Lung (tissue), 11 donors: ENCODE measurements at regions not wholly inside any gene's neighbourhood (a gene's known extent, or its start where the extent isn't known, plus 50 kb on each side); places are given as distances from the start of the nearest gene placed in this dataset.
"Not testable (repeated sequence)": the region's sequence is repeated elsewhere in the genome, so short reads cannot be mapped to it uniquely, and the experiment has no call there.

Experiments used
- ATAC-seq: fragments of 200-7000 bp; cut with Tn5 transposase; one replicate; pipeline ENCODE4 v1.9.1; 2020; ENCODE audit warnings: moderate number of reproducible peaks; ENCODE audit not compliant: insufficient read depth, low FRiP score
- DNase-seq, 3 donors: peaks; one replicate each; pipeline ENCODE4 v3.0.0-alpha.2; 2013 to 2017
- H3K27ac ChIP-seq, 2 donors: one replicate each; pipeline ENCODE4 v1.5.1; 2013; ENCODE audit warnings: mild to moderate bottlenecking in 2 of 2, moderate library complexity in 2 of 2, control low read depth in 1 of 2, inconsistent platforms in 1 of 2, low read depth in 1 of 2, low read length in 1 of 2
- H3K27me3 ChIP-seq, 3 donors: one replicate each; pipeline ENCODE4 v1.5.1; 2013; ENCODE audit warnings: low read length in 2 of 3; ENCODE audit not compliant: control insufficient read depth in 3 of 3, insufficient read depth in 3 of 3
- H3K36me3 ChIP-seq, 4 donors: one replicate each; pipeline ENCODE4 v1.5.1; 2013; ENCODE audit warnings: low read length in 4 of 4, mild to moderate bottlenecking in 1 of 4, moderate library complexity in 1 of 4; ENCODE audit not compliant: control insufficient read depth in 4 of 4, insufficient read depth in 4 of 4
- H3K4me1 ChIP-seq, 5 donors: one replicate each; pipeline ENCODE4 v1.5.1; 2013; ENCODE audit warnings: low read length in 5 of 5, mild to moderate bottlenecking in 2 of 5, moderate library complexity in 1 of 5; ENCODE audit not compliant: control insufficient read depth in 5 of 5, insufficient read depth in 5 of 5
- H3K4me3 ChIP-seq: one replicate; pipeline ENCODE4 v1.5.1; 2013; ENCODE audit warnings: mild to moderate bottlenecking, control low read depth, moderate library complexity
- H3K9ac ChIP-seq, 2 donors: one replicate each; pipeline ENCODE4 v1.5.1; 2013; ENCODE audit warnings: low read length in 2 of 2, control low read depth in 1 of 2; ENCODE audit not compliant: insufficient read depth in 1 of 2
- H3K9me3 ChIP-seq, 4 donors: one replicate each; pipeline ENCODE4 v1.5.1; 2013; ENCODE audit warnings: low read length in 3 of 4, mild to moderate bottlenecking in 1 of 4, moderate library complexity in 1 of 4; ENCODE audit not compliant: control insufficient read depth in 4 of 4, insufficient read depth in 3 of 4
- CTCF ChIP-seq: IDR thresholded peaks from 2 replicates; pipeline ENCODE4 v1.5.1; 2012; ENCODE audit warnings: mild to moderate bottlenecking; ENCODE audit errors: control extremely low read depth, extremely low read depth
- WGBS, 2 donors: extraction: QIAGEN DNeasy Blood & Tissue Kit; methylation state at CpG; one replicate each; pipeline ENCODE4 v1.1.7; 2013; 5-methylcytosine and 5-hydroxymethylcytosine counted together
- donor health status: control.
- donor health status: control.
- donor health status: Bipolar disorder and iron deficiency.
- donor health status: healthy.
- donor health status: DM: yes; HTN: yes; CAD: no.

DNA sequence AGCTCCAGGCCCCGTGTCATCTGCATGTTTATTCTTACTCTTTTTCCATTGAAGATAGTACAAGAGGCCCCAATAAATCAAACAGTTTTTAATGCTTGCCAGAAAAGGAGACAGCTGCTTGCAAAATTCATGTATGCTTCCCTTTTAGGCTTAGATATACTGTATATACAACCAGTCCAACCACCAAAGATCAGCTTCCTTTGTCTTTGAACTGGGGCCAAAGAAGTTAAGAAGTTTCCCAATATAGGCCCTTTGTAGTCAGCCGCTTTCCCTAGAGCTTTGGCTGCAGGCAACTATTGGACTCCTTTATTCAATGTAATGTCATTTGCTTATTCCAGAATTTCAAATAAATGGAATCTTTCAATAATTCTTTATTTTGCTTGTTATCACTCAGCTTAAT, 1395.0 kb downstream of the GATA3 start:
- Histone ChIP-seq H3K4me3 (no peak overlapping the region), H3K27ac (no peak overlapping the region), H3K4me1 (peaks cover 0 to 2% (median 0%) of the 10 kb centered on the region in 5 donors), H3K27me3 (no peaks in the 10 kb centered on the region), H3K36me3 (no peaks in the 10 kb centered on the region), H3K9ac (no peak overlapping the region), H3K9me3 (no peaks in the 10 kb centered on the region)
- WGBS, 2 donors, result 62 to 76% methylated on average over 2 of the region's 2 CpGs
- ATAC-seq, result no peak
- TF ChIP-seq CTCF, result no peak
- peak; percentile 27 to 89 (median 82) for DNase-seq

DNA sequence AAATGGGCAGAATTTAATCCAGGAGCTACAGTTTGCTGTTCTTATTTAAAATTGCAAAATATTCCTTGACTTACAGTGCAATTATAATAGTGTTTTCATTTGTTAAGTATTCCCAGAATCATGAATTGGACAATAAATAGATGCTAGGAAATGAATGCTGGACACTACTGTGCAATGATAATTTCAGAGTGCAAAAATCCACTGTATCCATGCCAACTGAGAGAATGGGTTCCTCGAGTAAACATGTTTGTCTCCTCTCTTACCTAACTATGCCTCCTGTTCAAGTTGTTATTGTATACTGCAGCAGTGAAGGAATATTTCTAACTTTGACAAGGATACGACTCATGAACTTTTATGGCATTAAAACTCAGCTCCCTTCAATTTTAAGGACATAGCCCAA, 1396.3 kb downstream of the GATA3 start:
- no peak overlapping the region for H3K9ac ChIP-seq
- 79 to 81% methylated on average over 2 of the region's 2 CpGs for WGBS, 2 donors
- H3K27me3 ChIP-seq, result no peaks in the 10 kb centered on the region
- no peak overlapping the region for H3K27ac ChIP-seq
- H3K9me3 ChIP-seq, result no peaks in the 10 kb centered on the region
- no peak for TF ChIP-seq CTCF
- no peak overlapping the region for H3K4me3 ChIP-seq
- H3K36me3 ChIP-seq, result no peaks in the 10 kb centered on the region
- DNase-seq, result peak in 1 of 3 donors; percentile 3
- peaks cover 0 to 2% (median 0%) of the 10 kb centered on the region in 5 donors for H3K4me1 ChIP-seq
- ATAC-seq, result no peak

DNA sequence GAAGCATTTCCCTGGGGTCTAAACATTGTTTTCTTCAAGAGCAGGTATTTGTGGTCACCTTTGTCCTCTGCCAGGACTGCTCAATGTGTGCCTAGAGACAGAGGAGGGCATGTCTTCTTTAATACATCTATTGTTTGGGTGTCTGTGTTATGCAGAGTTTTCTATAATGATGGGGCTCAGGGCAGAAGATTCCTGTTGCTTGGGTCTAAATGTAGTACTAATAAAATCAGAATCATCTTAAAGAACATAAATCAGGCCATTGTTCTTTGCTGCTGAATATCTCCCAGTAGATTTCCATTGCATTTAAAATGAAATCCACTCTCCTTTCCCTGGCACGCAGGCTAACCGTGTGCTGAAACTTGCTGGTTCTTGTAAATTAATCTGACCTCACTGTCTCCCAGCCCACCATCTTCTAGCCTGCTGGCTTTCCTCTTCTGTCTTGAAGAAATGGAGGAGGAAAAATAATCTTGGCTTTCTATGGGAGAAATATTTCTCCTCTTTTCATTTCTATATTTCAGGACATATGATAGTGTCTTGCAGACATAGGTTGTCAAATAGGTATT, 1396.8 kb downstream of the GATA3 start:
- no peak for DNase-seq
- Histone ChIP-seq H3K4me1 (peaks cover 0 to 2% (median 0%) of the 10 kb centered on the region in 5 donors), H3K9ac (no peak overlapping the region), H3K27me3 (no peaks in the 10 kb centered on the region), H3K27ac (no peak overlapping the region), H3K4me3 (no peak overlapping the region), H3K36me3 (no peaks in the 10 kb centered on the region), H3K9me3 (no peaks in the 10 kb centered on the region)
- WGBS, 2 donors, result 91 to 98% methylated on average over 2 of the region's 2 CpGs
- ATAC-seq, result no peak
- no peak for TF ChIP-seq CTCF

DNA sequence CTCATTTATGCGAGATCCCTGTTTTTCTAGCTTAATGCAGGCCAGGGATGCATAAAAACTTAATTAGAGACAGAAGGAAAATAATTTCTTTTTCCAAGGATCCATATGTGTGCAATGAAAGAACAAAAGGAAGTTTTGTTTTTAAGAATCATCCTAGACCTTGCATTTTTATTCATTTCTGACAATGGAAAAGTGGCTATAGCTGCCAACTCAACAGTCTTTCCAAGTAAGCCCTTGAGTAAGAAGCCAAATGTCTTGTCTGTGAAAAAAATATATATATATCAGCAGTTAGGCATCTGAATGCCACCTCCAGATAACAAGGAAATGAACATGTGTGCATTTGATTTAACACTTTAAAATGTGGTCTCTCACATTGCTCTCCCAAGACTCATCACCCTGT, 1397.6 kb downstream of the GATA3 start:
- Histone ChIP-seq H3K9me3 (no peaks in the 10 kb centered on the region), H3K9ac (no peak overlapping the region), H3K27me3 (no peaks in the 10 kb centered on the region), H3K4me1 (peaks cover 0 to 2% (median 0%) of the 10 kb centered on the region in 5 donors), H3K27ac (no peak overlapping the region), H3K36me3 (no peaks in the 10 kb centered on the region), H3K4me3 (no peak overlapping the region)
- TF ChIP-seq CTCF, result no peak
- ATAC-seq (no peak), DNase-seq (no peak)
- 82 to 92% methylated on average over 1 of the region's 1 CpG for WGBS, 2 donors

GRCh38 chr10:9453871-9454270, 1399.4 kb downstream of the GATA3 start:
- not testable (repeated sequence) for ATAC-seq, H3K27ac ChIP-seq, H3K9ac ChIP-seq, H3K36me3 ChIP-seq, DNase-seq, H3K4me1 ChIP-seq, H3K9me3 ChIP-seq, H3K4me3 ChIP-seq, H3K27me3 ChIP-seq
- 87 to 89% methylated on average over 3 of the region's 3 CpGs for WGBS, 2 donors
